HEK293 (cell line): ENCODE measurements at regions not wholly inside any gene's neighbourhood (a gene's known extent, or its start where the extent isn't known, plus 50 kb on each side); places are given as distances from the start of the nearest gene placed in this dataset.
"Not testable (repeated sequence)": the region's sequence is repeated elsewhere in the genome, so short reads cannot be mapped to it uniquely, and the experiment has no call there.

Experiments
- CTCF ChIA-PET: fragments of 350-600 bp; formaldehyde crosslinking; extraction: SDS; loops from one replicate; lab custom pipeline; 2021; ENCODE audit warnings: antibody characterized with exemption; lab: Yijun Ruan, JAX
- POLR2A ChIA-PET: fragments of 300-600 bp; formaldehyde crosslinking; extraction: SDS; loops from one replicate; lab custom pipeline; 2020; ENCODE audit warnings: antibody characterized with exemption, inconsistent platforms; lab: Yijun Ruan, JAX
- H3K27ac ChIP-seq: fragments of 200-500 bp; sonication (Bioruptor generic); 2 replicates; pipeline ENCODE4 v1.5.1; 2014; ENCODE audit warnings: low read depth, low read length, control low read depth, inconsistent platforms; ENCODE audit errors: extremely low read depth
- H3K36me3 ChIP-seq, 2 experiments: fragments of 200-500 bp in 1 of 2; sonication (Bioruptor generic) in 1 of 2; 1 replicate in 1 of 2; 2 replicates in 1 of 2; pipeline ENCODE4 v1.5.1; 2014 to 2017; ENCODE audit warnings: inconsistent platforms in 2 of 2, low read length in 2 of 2; ENCODE audit not compliant: control insufficient read depth in 2 of 2, insufficient read depth in 1 of 2
- H3K4me1 ChIP-seq: fragments of 200-500 bp; sonication (Bioruptor generic); 2 replicates; pipeline ENCODE4 v1.5.1; 2014; ENCODE audit warnings: mild to moderate bottlenecking, low read length, inconsistent platforms; ENCODE audit not compliant: control insufficient read depth, insufficient read depth
- H3K4me3 ChIP-seq: 2 replicates; pipeline ENCODE4 v1.5.1; 2011; ENCODE audit warnings: low read depth, mild to moderate bottlenecking, control low read depth, low read length, moderate library complexity
- H3K9me3 ChIP-seq: fragments of 200-500 bp; sonication (Bioruptor generic); 2 replicates; pipeline ENCODE4 v1.5.1; 2014; ENCODE audit warnings: low read depth, low read length, inconsistent platforms; ENCODE audit not compliant: control insufficient read depth, insufficient read depth

DNA sequence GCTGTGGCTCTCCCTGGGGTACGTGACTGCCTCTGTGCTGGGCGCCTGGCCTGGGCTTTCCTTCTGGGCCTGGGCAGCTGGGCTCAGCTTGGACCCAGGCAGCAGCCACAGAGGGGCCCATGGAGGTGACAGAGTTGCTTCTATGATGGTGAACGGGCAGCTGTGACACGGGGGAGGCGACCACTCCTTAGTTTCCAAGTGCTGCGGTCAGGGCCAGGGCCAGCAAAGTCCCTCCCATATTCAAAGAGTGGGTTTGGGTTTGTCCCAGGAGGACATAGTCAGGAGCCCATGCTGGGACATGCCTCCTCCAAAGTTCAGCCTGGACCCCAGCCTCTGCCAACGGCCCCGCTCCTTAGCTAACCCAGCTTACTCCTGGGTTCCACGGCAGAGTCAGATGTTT, 524.7 kb downstream of the GOLGA6L6 start:
- H3K36me3 ChIP-seq, H3K27ac ChIP-seq, H3K9me3 ChIP-seq, H3K4me3 ChIP-seq, POLR2A ChIA-PET, CTCF ChIA-PET, H3K4me1 ChIP-seq: not testable (repeated sequence)

- H3K4me1 ChIP-seq, CTCF ChIA-PET, H3K27ac ChIP-seq, H3K9me3 ChIP-seq, H3K36me3 ChIP-seq, H3K4me3 ChIP-seq, POLR2A ChIA-PET: not testable (repeated sequence)
Measured at GRCh38 chr15:20012837-20013236, 528.8 kb downstream of the GOLGA6L6 start.

DNA sequence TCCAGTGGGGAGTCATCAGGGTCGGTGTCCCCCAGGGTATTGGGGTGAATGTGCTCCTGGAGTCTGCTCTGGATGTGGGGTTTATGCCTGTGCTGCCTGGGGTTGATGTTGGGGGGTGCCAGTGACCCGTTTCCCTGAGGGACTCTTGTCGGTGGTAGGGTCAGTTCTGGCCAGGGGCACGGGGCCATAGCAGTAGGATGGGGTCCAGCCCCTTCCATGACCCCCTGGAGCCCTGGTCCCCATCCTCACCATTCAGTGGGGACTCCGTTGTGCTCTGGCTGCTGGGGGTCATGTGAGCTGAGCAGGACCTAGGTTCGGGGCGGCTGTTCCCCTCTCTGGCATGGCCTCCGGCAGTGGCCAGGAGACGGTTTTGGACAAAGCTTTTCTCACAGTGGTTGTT, 530.8 kb downstream of the GOLGA6L6 start:
- H3K36me3 ChIP-seq, CTCF ChIA-PET, H3K9me3 ChIP-seq, POLR2A ChIA-PET, H3K27ac ChIP-seq, H3K4me3 ChIP-seq, H3K4me1 ChIP-seq: not testable (repeated sequence)

- H3K27ac ChIP-seq, H3K36me3 ChIP-seq, H3K4me1 ChIP-seq, POLR2A ChIA-PET, CTCF ChIA-PET, H3K4me3 ChIP-seq, H3K9me3 ChIP-seq: not testable (repeated sequence)
Measured at GRCh38 chr15:20009619-20010018, 532.0 kb downstream of the GOLGA6L6 start.

- H3K36me3 ChIP-seq, H3K27ac ChIP-seq, CTCF ChIA-PET, H3K4me1 ChIP-seq, POLR2A ChIA-PET, H3K4me3 ChIP-seq, H3K9me3 ChIP-seq: not testable (repeated sequence)
Measured at GRCh38 chr15:20007338-20007737, 534.3 kb downstream of the GOLGA6L6 start.

GRCh38 chr15:20003471-20003870, 538.1 kb downstream of the GOLGA6L6 start:
- H3K4me1 ChIP-seq, H3K36me3 ChIP-seq, H3K4me3 ChIP-seq, H3K27ac ChIP-seq, H3K9me3 ChIP-seq, CTCF ChIA-PET, POLR2A ChIA-PET: not testable (repeated sequence)

DNA sequence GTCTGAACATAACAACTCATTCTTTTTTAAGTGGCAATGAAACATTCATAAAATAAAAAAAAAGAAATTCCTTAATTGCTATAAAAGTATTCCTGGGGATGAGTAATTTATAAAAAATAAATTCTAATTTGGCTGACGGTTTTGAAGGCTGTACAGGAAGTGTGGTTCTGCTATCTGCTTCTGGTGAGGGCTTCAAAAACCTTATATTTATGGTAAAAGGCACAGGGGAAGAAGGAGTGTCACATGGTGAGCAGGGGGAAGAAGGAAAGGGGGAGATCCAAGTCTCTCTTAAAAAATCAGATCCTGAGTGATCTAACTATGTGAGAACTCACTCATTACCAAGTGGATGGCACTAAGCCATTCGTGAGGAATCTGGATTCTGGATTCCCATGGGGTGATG, 539.0 kb downstream of the GOLGA6L6 start:
- H3K36me3 ChIP-seq, H3K4me1 ChIP-seq, H3K4me3 ChIP-seq, H3K27ac ChIP-seq, H3K9me3 ChIP-seq, CTCF ChIA-PET, POLR2A ChIA-PET: not testable (repeated sequence)

DNA sequence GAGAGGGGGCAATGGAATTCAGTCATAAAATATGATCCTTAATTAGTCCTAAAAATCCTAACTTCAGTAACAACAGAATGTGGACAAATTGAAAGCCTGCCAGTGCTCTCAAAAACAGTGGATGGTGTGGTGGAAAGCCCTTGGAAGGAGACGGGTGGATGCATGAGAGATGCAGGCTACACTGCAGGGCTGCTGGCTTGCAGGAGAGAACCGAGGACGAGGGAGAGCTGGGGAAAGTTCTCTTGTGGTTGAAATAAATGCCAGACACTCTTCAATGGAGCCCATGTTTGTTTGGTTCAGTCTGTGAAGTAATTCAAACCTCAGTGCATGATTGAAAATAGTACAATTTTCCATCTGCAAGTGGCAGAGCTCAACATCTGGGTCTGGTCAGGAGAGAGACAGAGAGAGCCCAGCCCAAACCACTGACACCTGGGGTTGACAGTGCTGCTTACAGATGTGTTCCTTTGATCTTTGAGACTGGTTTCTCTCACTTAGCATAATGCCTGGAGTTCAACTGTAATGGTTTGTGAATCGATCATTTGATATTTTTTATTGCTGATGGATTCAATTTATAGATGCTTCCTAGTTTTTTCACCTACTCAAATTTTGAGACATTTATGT, 544.9 kb downstream of the GOLGA6L6 start:
- POLR2A ChIA-PET, H3K4me3 ChIP-seq, CTCF ChIA-PET, H3K9me3 ChIP-seq, H3K27ac ChIP-seq, H3K4me1 ChIP-seq, H3K36me3 ChIP-seq: not testable (repeated sequence)

- H3K36me3 ChIP-seq, H3K27ac ChIP-seq, H3K9me3 ChIP-seq, CTCF ChIA-PET, POLR2A ChIA-PET, H3K4me3 ChIP-seq, H3K4me1 ChIP-seq: not testable (repeated sequence)
Measured at GRCh38 chr15:19995296-19995695, 546.3 kb downstream of the GOLGA6L6 start.
